PC-3 (cell line): ENCODE measurements at regions not wholly inside any gene's neighbourhood (a gene's known extent, or its start where the extent isn't known, plus 50 kb on each side); places are given as distances from the start of the nearest gene placed in this dataset.
"Not testable (repeated sequence)": the region's sequence is repeated elsewhere in the genome, so short reads cannot be mapped to it uniquely, and the experiment has no call there.

Experiments
- ATAC-seq: fragments of 200-7000 bp; cut with Tn5 transposase; 2 replicates; pipeline ENCODE4 v1.9.1; 2020; ENCODE audit warnings: mild to moderate bottlenecking, moderate library complexity
- BruUV-seq: library from RNA; stranded (reverse); fragments of 400-500 nt; replicated peaks from 2 replicates; lab custom pipeline; 2021; lab: Mats Ljungman, UMichigan
- CTCF ChIA-PET: fragments of 300-600 bp; sonication (Branson Sonifier 250); formaldehyde crosslinking; loops from one replicate; lab custom pipeline; 2022; ENCODE audit warnings: antibody characterized with exemption; lab: Charles Lee
- POLR2A ChIA-PET: fragments of 300-600 bp; sonication (Branson Sonifier 250); formaldehyde crosslinking; loops from one replicate; lab custom pipeline; 2022; ENCODE audit warnings: antibody characterized with exemption; ENCODE audit not compliant: unreplicated experiment; lab: Charles Lee
- DNase-seq: peaks from one replicate; pipeline ENCODE4 v3.0.0-alpha.2; 2015
- H2AFZ ChIP-seq: fragments of 300-600 bp; sonication (generic); 2 replicates; pipeline ENCODE4 v1.6.0; 2016; ENCODE audit warnings: antibody characterized with exemption, low read length
- H3F3A ChIP-seq: fragments of 300-600 bp; sonication (generic); one replicate; pipeline ENCODE4 v1.6.0; 2017; ENCODE audit warnings: antibody characterized with exemption, low read length, control low read depth, mild to moderate bottlenecking; ENCODE audit not compliant: unreplicated experiment
- H3K27ac ChIP-seq: fragments of 300-600 bp; sonication (generic); 2 replicates; pipeline ENCODE4 v1.5.1; 2016; ENCODE audit warnings: mild to moderate bottlenecking, low read length
- H3K27me3 ChIP-seq: fragments of 300-600 bp; sonication (generic); 2 replicates; pipeline ENCODE4 v1.6.1; 2016; ENCODE audit warnings: low read length, mixed read lengths
- H3K36me3 ChIP-seq: fragments of 300-600 bp; sonication (generic); 2 replicates; pipeline ENCODE4 v1.6.1; 2016; ENCODE audit warnings: low read depth, mixed run types, low read length, mixed read lengths
- H3K4me1 ChIP-seq: fragments of 300-600 bp; sonication (generic); 2 replicates; pipeline ENCODE4 v1.5.1; 2016; ENCODE audit warnings: low read length; ENCODE audit not compliant: insufficient read depth
- H3K4me2 ChIP-seq: fragments of 300-600 bp; sonication (generic); 2 replicates; pipeline ENCODE4 v1.6.0; 2016; ENCODE audit warnings: low read length
- H3K4me3 ChIP-seq: fragments of 300-600 bp; sonication (generic); 2 replicates; pipeline ENCODE4 v1.5.1; 2016; ENCODE audit warnings: mild to moderate bottlenecking, low read length, mixed read lengths
- H3K79me2 ChIP-seq: fragments of 300-600 bp; sonication (generic); 2 replicates; pipeline ENCODE4 v1.6.1; 2017; ENCODE audit warnings: low read length, mixed read lengths
- H3K9ac ChIP-seq: fragments of 300-600 bp; sonication (generic); 2 replicates; pipeline ENCODE4 v1.6.0; 2016; ENCODE audit warnings: mild to moderate bottlenecking, low read length
- H3K9me2 ChIP-seq: fragments of 300-600 bp; sonication (generic); replicated peaks from 2 replicates; pipeline ENCODE4 v1.6.1; 2016; ENCODE audit warnings: mixed run types, low read length, mixed read lengths
- H3K9me3 ChIP-seq: fragments of 300-600 bp; sonication (generic); 2 replicates; pipeline ENCODE4 v1.6.1; 2016; ENCODE audit warnings: low read length, mixed read lengths
- H4K20me1 ChIP-seq: fragments of 300-600 bp; sonication (generic); 2 replicates; pipeline ENCODE4 v1.6.1; 2016; ENCODE audit warnings: low read length, mixed read lengths
- CTCF ChIP-seq: fragments of 300-600 bp; sonication (generic); conservative IDR thresholded peaks from 2 replicates; pipeline ENCODE4 v1.5.1; 2017; ENCODE audit warnings: antibody characterized with exemption, low read depth, mild to moderate bottlenecking, low read length
- EZH2 ChIP-seq: fragments of 300-600 bp; sonication (generic); IDR thresholded peaks from one replicate; pipeline ENCODE4 v1.6.1; 2017; ENCODE audit warnings: antibody characterized with exemption, mild to moderate bottlenecking, low read length; ENCODE audit not compliant: unreplicated experiment
- EZH2phosphoT487 ChIP-seq: fragments of 300-600 bp; sonication (generic); IDR thresholded peaks from 2 replicates; pipeline ENCODE4 v1.6.1; 2018; ENCODE audit warnings: mild to moderate bottlenecking, antibody characterized with exemption, low read length, borderline replicate concordance
- intact Hi-C: fragments of 100-400 bp; cut with micrococcal nuclease; formaldehyde crosslinking; loops from 2 replicates; pipeline ENCODE4 v1.9.0; 2023

DNA sequence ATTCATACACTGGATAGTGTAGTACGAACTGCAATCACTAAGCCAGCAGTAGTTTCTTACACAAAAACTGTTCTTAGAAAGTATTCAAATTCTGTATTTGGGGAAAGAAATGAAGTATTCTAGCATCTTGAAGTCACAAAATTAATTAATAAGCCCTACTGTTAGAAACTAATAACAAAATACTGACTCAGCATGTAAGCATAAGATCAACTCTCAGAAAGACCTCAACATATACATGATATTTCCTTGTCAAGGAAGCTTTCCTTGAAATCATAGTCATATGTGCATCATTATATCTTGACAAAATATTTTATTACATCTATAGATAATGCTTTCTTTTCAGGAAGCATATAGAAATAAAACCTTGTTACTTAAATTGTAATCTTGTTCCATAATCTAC, 115.5 kb upstream of the GOLGA6L6 start:
- TF ChIP-seq CTCF (no peak), EZH2 (no peak), EZH2phosphoT487 (no peak)
- Histone ChIP-seq H3K27me3 (no peaks in the 10 kb centered on the region), H3K36me3 (no peaks in the 10 kb centered on the region), H3K9ac (no peak overlapping the region), H3K9me2 (no peaks in the 10 kb centered on the region), H3K9me3 (0 out of 2 replicates have a peak, but pooled peaks cover 7% of the 10 kb centered on the region), H3K4me3 (no peak overlapping the region), H4K20me1 (no peaks in the 10 kb centered on the region), H3K27ac (no peak overlapping the region), H3K79me2 (no peaks in the 10 kb centered on the region), H2AFZ (no peak overlapping the region), H3K4me1 (no peaks in the 10 kb centered on the region), H3K4me2 (no peak overlapping the region), H3F3A (no peaks in the 10 kb centered on the region)
- CTCF ChIA-PET: no interaction called here
- intact Hi-C loops: no loop called here
- POLR2A ChIA-PET: no interaction called here
- no peak for DNase-seq
- ATAC-seq: no peak
- no TSS peak for BruUV-seq

- Histone ChIP-seq H3K4me2 (no peak overlapping the region), H3K27me3 (no peaks in the 10 kb centered on the region), H3K9me3 (0 out of 2 replicates have a peak, but pooled peaks cover 18% of the 10 kb centered on the region), H2AFZ (no peak overlapping the region), H3K4me3 (no peak overlapping the region), H3K27ac (no peak overlapping the region), H3K9me2 (no peaks in the 10 kb centered on the region), H3F3A (no peaks in the 10 kb centered on the region), H3K36me3 (no peaks in the 10 kb centered on the region), H4K20me1 (no peaks in the 10 kb centered on the region), H3K79me2 (no peaks in the 10 kb centered on the region), H3K4me1 (no peaks in the 10 kb centered on the region), H3K9ac (no peak overlapping the region)
- no peak for DNase-seq
- ChIA-PET POLR2A (no interaction called here), CTCF (no interaction called here)
- intact Hi-C loops: no loop called here
- no TSS peak for BruUV-seq
- ATAC-seq: no peak
- TF ChIP-seq CTCF (no peak), EZH2phosphoT487 (no peak), EZH2 (no peak)
Observed at GRCh38 chr15:20652914-20653313, 111.3 kb upstream of the GOLGA6L6 start.

- CTCF ChIA-PET, intact Hi-C loops, H3K79me2 ChIP-seq, H3F3A ChIP-seq, H3K4me1 ChIP-seq, DNase-seq, POLR2A ChIA-PET, H3K4me2 ChIP-seq, H4K20me1 ChIP-seq, BruUV-seq, H3K27ac ChIP-seq, H3K9me2 ChIP-seq, H3K36me3 ChIP-seq, H3K9ac ChIP-seq, H3K4me3 ChIP-seq, H2AFZ ChIP-seq, H3K27me3 ChIP-seq, ATAC-seq: not testable (repeated sequence)
- H3K9me3 ChIP-seq: 0 out of 2 replicates have a peak, but pooled peaks cover 18% of the 10 kb centered on the region
Observed at GRCh38 chr15:20648402-20648975, 106.9 kb upstream of the GOLGA6L6 start.
